A549 (cell line): ENCODE measurements at regions not wholly inside any gene's neighbourhood (a gene's known extent, or its start where the extent isn't known, plus 50 kb on each side); places are given as distances from the start of the nearest gene placed in this dataset.

ENCODE experiments used
- ATAC-seq, 2 experiments: fragments of 200-7000 bp in 1 of 2; fragments of >200 bp in 1 of 2; cut with Nextera tagmentation in 1 of 2; cut with Tn5 transposase in 1 of 2; 3 replicates each; pipeline versions ENCODE4 v1.8.0 to v1.9.1; 2018 to 2020; ENCODE audit warnings: mild to moderate bottlenecking in 1 of 2, moderate library complexity in 1 of 2
- CTCF ChIA-PET: fragments of 300-600 bp; sonication (Branson Sonifier 250); formaldehyde crosslinking; extraction: SDS; loops from one replicate; lab custom pipeline; 2021; ENCODE audit warnings: antibody characterized with exemption, inconsistent platforms; lab: Yijun Ruan, JAX
- POLR2A ChIA-PET: fragments of 350-600 bp; formaldehyde crosslinking; extraction: SDS; loops from one replicate; lab custom pipeline; 2021; ENCODE audit warnings: antibody characterized with exemption, inconsistent platforms; lab: Yijun Ruan, JAX
- DNase-seq, 2 experiments: peaks; one replicate each; pipeline versions ENCODE4 v3.0.0 to v3.0.0-alpha.2; 2011 to 2016; ENCODE audit warnings: low read depth in 1 of 2, low spot score in 1 of 2
- FAIRE-seq: peaks from 2 replicates; lab custom pipeline; 2011; peaks lifted over from hg19 to GRCh38; lab: Jason Lieb, UNC
- H3K27ac ChIP-seq, 2 experiments: fragments of >200 bp; sonication (Bioruptor Twin); formaldehyde crosslinking; 3 replicates each; pipeline ENCODE4 v1.5.1; 2016 to 2017
- H3K4me1 ChIP-seq: fragments of >200 bp; sonication (Bioruptor Twin); formaldehyde crosslinking; 3 replicates; pipeline ENCODE4 v1.6.1; 2016
- H3K4me2 ChIP-seq: fragments of >200 bp; sonication (Bioruptor Twin); formaldehyde crosslinking; 3 replicates; pipeline ENCODE4 v1.6.1; 2016
- H3K4me3 ChIP-seq: fragments of >200 bp; sonication (Bioruptor Twin); formaldehyde crosslinking; 3 replicates; pipeline ENCODE4 v1.5.1; 2016
- H3K9me3 ChIP-seq: fragments of >200 bp; sonication (Bioruptor Twin); formaldehyde crosslinking; 3 replicates; pipeline ENCODE4 v1.6.1; 2016
- BHLHE40 ChIP-seq: IDR thresholded peaks from 2 replicates; pipeline ENCODE4 v1.6.1; 2012; ENCODE audit warnings: low read depth, low read length, inconsistent platforms
- CHD2 ChIP-seq: fragments of 150-350 bp; IDR thresholded peaks from 2 replicates; pipeline ENCODE4 v1.6.1; 2014; ENCODE audit warnings: low read length; ENCODE audit not compliant: partially characterized antibody
- EP300 ChIP-seq, 2 experiments: fragments of >200 bp; sonication (Bioruptor Twin); formaldehyde crosslinking; IDR thresholded peaks; 2 replicates in 1 of 2; 3 replicates in 1 of 2; pipeline ENCODE4 v1.6.1; 2016 to 2017
- FOSB ChIP-seq: fragments of 250-450 bp; sonication (Bioruptor Pico); IDR thresholded peaks from 2 replicates; pipeline ENCODE4 v1.5.0; 2020; ENCODE audit warnings: mild to moderate bottlenecking, moderate library complexity
- GATA3 ChIP-seq: IDR thresholded peaks from 2 replicates; pipeline ENCODE4 v1.6.1; 2012; ENCODE audit warnings: borderline replicate concordance
- HDAC2 ChIP-seq: fragments of 200-600 bp; sonication (generic); IDR thresholded peaks from 2 replicates; pipeline ENCODE4 v1.6.1; 2016
- HEYL ChIP-seq: fragments of 250-450 bp; sonication (Bioruptor Pico); IDR thresholded peaks from 2 replicates; pipeline ENCODE4 v1.8.0; 2021; ENCODE audit warnings: mild to moderate bottlenecking, moderate library complexity
- HOXB13 ChIP-seq: fragments of 250-450 bp; sonication (Bioruptor Pico); IDR thresholded peaks from 2 replicates; pipeline ENCODE4 v1.5.0; 2020; ENCODE audit warnings: low read depth, mild to moderate bottlenecking, moderate library complexity
- HOXB5 ChIP-seq: fragments of 250-450 bp; sonication (Bioruptor Pico); IDR thresholded peaks from 2 replicates; pipeline ENCODE4 v1.5.0; 2020; ENCODE audit warnings: mild to moderate bottlenecking, moderate library complexity
- MAZ ChIP-seq: fragments of 150-350 bp; IDR thresholded peaks from 2 replicates; pipeline ENCODE4 v1.6.1; 2014; ENCODE audit warnings: antibody characterized with exemption, low read depth, low read length, borderline replicate concordance
- MYC ChIP-seq: IDR thresholded peaks from 2 replicates; pipeline ENCODE4 v1.6.1; 2012; ENCODE audit warnings: mild to moderate bottlenecking, inconsistent platforms, low read length, improper control_type of control experiment, borderline replicate concordance
- NFE2L2 ChIP-seq: fragments of 150-350 bp; conservative IDR thresholded peaks from 2 replicates; pipeline ENCODE4 v1.6.1; 2014; ENCODE audit warnings: low read length
- RAD21 ChIP-seq, 2 experiments: fragments of >200 bp in 1 of 2; sonication (Bioruptor Twin) in 1 of 2; formaldehyde crosslinking in 1 of 2; IDR thresholded peaks in 1 of 2; conservative IDR thresholded peaks in 1 of 2; 2 replicates in 1 of 2; 3 replicates in 1 of 2; pipeline ENCODE4 v1.6.1; 2012 to 2018; ENCODE audit warnings: inconsistent platforms in 1 of 2
- RARB ChIP-seq: fragments of 250-450 bp; sonication (Bioruptor Pico); IDR thresholded peaks from 2 replicates; pipeline ENCODE4 v1.8.0; 2021; ENCODE audit warnings: mild to moderate bottlenecking, moderate library complexity
- RNF2 ChIP-seq: fragments of 200-600 bp; sonication (generic); IDR thresholded peaks from 2 replicates; pipeline ENCODE4 v1.6.1; 2016; ENCODE audit warnings: low read depth, mild to moderate bottlenecking, antibody characterized with exemption, moderate library complexity, borderline replicate concordance
- SMC3 ChIP-seq: fragments of >200 bp; sonication (Bioruptor Twin); formaldehyde crosslinking; IDR thresholded peaks from 3 replicates; pipeline ENCODE4 v1.6.1; 2018; ENCODE audit warnings: inconsistent platforms
- SREBF2 ChIP-seq: fragments of 450-650 bp; IDR thresholded peaks from 2 replicates; pipeline ENCODE4 v1.6.1; 2014; ENCODE audit warnings: mild to moderate bottlenecking, moderate library complexity
- ZNF302 ChIP-seq: fragments of 250-450 bp; sonication (Bioruptor Pico); IDR thresholded peaks from 2 replicates; pipeline ENCODE4 v1.9.0; 2021; ENCODE audit warnings: inconsistent platforms, mild to moderate bottlenecking, moderate library complexity
- WGBS: methylation state at CpG from one replicate; pipeline ENCODE4 v1.1.6; 2017; ENCODE audit errors: missing lambda C conversion rate; 5-methylcytosine and 5-hydroxymethylcytosine counted together
- TF ChIP-seq, protein P1 (sequence below): IDR thresholded peaks from 2 replicates; pipeline ENCODE4 v1.6.1; 2012
- TF ChIP-seq, protein P2 (sequence below): fragments of 200-600 bp; sonication (generic); IDR thresholded peaks from 2 replicates; pipeline ENCODE4 v1.6.1; 2016; ENCODE audit warnings: antibody characterized with exemption, mild to moderate bottlenecking, moderate library complexity
- TF ChIP-seq, protein P3 (sequence below): IDR thresholded peaks from 2 replicates; pipeline ENCODE4 v1.6.1; 2012; ENCODE audit warnings: low read depth, borderline replicate concordance

DNA sequence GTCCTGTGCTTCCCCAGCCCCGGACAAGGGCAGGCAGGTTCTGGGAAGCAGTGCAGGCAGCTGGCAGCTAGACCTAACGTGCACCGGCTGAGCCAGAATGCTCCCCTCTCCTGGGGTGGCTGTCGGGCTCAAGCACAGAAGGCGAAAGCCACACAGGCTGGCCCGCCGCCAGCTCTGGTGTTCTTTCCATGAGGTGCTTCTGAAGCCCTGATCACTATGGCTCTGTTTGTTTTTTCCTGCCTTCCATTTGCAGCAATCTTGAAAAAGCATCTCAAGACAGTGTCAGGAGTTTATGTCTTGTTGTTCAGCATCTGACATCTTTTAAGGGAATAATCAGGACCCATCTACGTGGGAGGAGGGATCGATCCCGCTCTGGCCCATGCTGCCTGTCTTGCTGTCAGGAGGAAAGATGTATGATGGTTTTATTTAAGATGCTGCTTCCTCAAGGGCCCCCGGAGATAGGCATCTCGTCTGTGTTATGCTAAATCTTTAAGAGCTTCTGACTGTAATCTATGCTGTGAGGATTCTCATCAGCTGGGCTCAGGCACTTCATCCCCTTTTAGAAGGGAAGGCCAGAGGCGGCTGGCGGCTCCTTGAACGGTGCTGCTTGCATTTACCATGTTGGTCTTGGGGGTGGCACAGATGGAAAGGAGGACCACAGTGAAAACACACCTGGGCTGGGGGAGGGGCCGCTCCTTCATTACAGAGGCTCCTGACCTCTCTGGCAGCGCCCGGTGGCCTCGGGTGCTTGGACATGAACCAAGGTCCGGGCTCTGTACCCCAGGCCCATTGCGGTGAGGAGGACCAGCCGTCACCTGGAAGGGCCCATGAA lies 118.5 kb upstream of the HDAC4 start:
- ChIA-PET POLR2A (no interaction called here), CTCF (interaction anchor here (0.7 kb wide), 1 partner anchor 73 kb away, joined by 3 read pairs; no protein-coding TSS in a partner anchor)
- DNase-seq: no peak
- TF ChIP-seq NFE2L2 (no peak), HEYL (no peak)
- peaks cover 6% of the 10 kb centered on the region; the same call in 1 of the 3 replicates for H3K4me1 ChIP-seq
- no peak for ATAC-seq
- H3K4me2 ChIP-seq: no peak overlapping the region
- no peak overlapping the region for H3K4me3 ChIP-seq
- no peak for FAIRE-seq
- H3K9me3 ChIP-seq: no peaks in the 10 kb centered on the region
- 65% methylated on average over 19 of the region's 22 CpGs for WGBS
- no peak overlapping the region for H3K27ac ChIP-seq

DNA sequence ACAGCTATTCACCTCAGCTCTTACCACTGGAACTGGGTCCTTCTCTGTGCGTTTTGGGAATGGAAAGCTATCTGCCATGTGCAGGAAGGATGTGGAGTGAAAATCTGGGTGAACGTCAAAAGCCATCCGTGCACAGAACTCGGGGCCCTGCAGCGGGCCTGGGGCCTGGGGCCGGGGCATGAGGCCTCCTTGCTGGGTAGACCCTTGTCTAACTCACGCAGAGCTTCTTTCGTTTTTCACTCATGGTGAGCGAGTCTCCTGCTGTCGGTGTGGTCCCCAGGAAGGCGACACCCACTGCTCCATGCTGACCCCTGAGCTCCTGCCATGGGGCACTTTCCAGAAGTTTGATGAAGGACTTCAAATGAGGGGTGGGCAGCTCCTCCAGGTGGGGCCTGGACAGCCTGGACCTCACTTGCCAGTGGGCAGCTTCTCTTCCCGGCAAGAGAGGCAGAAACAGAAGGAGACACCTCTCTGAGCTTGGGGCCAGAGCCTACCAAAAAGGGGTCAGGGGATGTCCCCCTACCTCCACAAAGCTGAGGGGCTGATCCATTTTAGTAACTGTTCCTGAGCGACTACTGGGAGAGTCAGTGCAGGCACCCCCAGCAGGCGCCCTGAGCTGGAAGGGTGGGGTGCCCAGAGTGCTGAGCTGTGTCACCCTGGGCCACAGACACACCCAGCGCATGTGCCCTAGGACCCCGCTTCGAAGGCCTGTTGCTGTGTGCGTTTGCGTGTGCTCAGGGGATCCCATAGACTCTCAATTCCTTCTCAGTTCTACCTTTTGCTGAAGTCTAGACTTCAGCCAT lies 117.7 kb upstream of the HDAC4 start:
- no peak overlapping the region for H3K27ac ChIP-seq
- no peak for DNase-seq
- H3K9me3 ChIP-seq: no peaks in the 10 kb centered on the region
- H3K4me3 ChIP-seq: no peak overlapping the region
- WGBS: 63% methylated on average over 17 of the region's 19 CpGs
- CTCF ChIA-PET: no interaction called here
- TF ChIP-seq EP300 (IDR thresholded peaks at IDR 0.05) (no peak), GATA3 (no peak), RNF2 (no peak)
- TF ChIP-seq, all 56 proteins: peak for 0
- ATAC-seq: no peak
- no peak overlapping the region for H3K4me2 ChIP-seq
- POLR2A ChIA-PET: no interaction called here
- no peaks in the 10 kb centered on the region for H3K4me1 ChIP-seq
- FAIRE-seq: no peak

DNA sequence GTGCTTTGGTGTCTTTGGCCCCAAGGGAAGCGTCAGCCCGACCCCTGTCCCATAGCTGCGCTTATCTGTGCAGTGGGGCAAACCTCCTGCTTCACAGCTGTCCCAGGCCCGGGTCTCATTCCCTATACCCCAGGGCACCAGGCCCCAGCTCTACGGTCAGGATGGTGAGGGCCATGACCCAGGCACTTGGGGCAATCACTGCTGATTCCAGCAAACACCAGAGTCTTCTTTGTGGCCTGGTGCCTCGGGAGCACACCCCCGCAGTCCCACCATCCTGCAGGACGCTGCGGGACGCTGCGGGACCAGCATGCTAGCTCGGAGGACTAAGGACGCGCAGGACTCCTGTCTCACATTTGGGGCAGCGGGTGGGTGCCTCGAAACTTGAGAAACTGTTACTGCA lies 116.9 kb upstream of the HDAC4 start:
- no peak for DNase-seq
- 69% methylated on average over 12 of the region's 16 CpGs for WGBS

DNA sequence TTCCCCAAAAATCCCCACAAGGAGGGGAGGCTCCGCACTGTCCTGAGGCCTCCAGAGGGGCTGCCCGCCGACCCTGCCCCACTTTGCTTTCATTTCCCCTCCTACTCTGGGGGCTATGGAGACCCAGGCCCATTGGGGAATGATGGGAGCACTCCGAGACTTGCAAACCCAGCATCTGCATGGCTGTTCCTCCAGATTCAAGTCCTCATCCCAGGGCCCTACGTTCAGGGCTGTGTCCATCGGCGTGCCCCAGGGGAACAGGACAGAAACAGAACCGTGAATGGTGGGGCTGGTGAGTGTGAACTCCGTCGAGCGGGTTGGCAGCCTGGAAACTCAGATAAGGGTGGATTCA lies 116.1 kb upstream of the HDAC4 start:
- POLR2A ChIA-PET: no interaction called here
- FAIRE-seq (no peak), ATAC-seq (no peak), DNase-seq (no peak)
- TF ChIP-seq CHD2: no peak
- TF ChIP-seq RAD21 (conservative IDR thresholded peaks at IDR 0.05 in 1 of 2, IDR thresholded peaks at IDR 0.05 in 1 of 2): no peak
- no peak for TF ChIP-seq SREBF2
- no peak for TF ChIP-seq RARB (CRISPR knock-in tag)
- no peak for TF ChIP-seq BHLHE40
- TF ChIP-seq MAZ: no peak
- TF ChIP-seq, protein P1, sequence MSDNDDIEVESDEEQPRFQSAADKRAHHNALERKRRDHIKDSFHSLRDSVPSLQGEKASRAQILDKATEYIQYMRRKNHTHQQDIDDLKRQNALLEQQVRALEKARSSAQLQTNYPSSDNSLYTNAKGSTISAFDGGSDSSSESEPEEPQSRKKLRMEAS: no peak
- TF ChIP-seq SMC3: no peak
- no peak for TF ChIP-seq MYC
- TF ChIP-seq HEYL: no peak
- TF ChIP-seq, protein P2, sequence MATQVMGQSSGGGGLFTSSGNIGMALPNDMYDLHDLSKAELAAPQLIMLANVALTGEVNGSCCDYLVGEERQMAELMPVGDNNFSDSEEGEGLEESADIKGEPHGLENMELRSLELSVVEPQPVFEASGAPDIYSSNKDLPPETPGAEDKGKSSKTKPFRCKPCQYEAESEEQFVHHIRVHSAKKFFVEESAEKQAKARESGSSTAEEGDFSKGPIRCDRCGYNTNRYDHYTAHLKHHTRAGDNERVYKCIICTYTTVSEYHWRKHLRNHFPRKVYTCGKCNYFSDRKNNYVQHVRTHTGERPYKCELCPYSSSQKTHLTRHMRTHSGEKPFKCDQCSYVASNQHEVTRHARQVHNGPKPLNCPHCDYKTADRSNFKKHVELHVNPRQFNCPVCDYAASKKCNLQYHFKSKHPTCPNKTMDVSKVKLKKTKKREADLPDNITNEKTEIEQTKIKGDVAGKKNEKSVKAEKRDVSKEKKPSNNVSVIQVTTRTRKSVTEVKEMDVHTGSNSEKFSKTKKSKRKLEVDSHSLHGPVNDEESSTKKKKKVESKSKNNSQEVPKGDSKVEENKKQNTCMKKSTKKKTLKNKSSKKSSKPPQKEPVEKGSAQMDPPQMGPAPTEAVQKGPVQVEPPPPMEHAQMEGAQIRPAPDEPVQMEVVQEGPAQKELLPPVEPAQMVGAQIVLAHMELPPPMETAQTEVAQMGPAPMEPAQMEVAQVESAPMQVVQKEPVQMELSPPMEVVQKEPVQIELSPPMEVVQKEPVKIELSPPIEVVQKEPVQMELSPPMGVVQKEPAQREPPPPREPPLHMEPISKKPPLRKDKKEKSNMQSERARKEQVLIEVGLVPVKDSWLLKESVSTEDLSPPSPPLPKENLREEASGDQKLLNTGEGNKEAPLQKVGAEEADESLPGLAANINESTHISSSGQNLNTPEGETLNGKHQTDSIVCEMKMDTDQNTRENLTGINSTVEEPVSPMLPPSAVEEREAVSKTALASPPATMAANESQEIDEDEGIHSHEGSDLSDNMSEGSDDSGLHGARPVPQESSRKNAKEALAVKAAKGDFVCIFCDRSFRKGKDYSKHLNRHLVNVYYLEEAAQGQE: no peak
- TF ChIP-seq, protein P3, sequence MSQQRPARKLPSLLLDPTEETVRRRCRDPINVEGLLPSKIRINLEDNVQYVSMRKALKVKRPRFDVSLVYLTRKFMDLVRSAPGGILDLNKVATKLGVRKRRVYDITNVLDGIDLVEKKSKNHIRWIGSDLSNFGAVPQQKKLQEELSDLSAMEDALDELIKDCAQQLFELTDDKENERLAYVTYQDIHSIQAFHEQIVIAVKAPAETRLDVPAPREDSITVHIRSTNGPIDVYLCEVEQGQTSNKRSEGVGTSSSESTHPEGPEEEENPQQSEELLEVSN: no peak
- no peak for TF ChIP-seq HOXB5 (CRISPR knock-in tag)
- no peak for TF ChIP-seq ZNF302
- TF ChIP-seq HDAC2: no peak
- no peak for TF ChIP-seq FOSB (CRISPR knock-in tag)
- Histone ChIP-seq H3K4me3 (no peak overlapping the region), H3K27ac (no peak overlapping the region), H3K4me1 (no peaks in the 10 kb centered on the region), H3K9me3 (no peaks in the 10 kb centered on the region), H3K4me2 (no peak overlapping the region)
- CTCF ChIA-PET: interaction anchor here (0.9 kb wide), 1 partner anchor 20 kb away, joined by 3 read pairs; no protein-coding TSS in a partner anchor
- WGBS: 47% methylated on average over 6 of the region's 11 CpGs

More for the DNA sequence above, 116.9 kb upstream of the HDAC4 start:
- ChIA-PET POLR2A (no interaction called here), CTCF (no interaction called here)
- ATAC-seq (no peak), FAIRE-seq (no peak)
- no peak overlapping the region for H3K27ac ChIP-seq
- no peaks in the 10 kb centered on the region for H3K4me1 ChIP-seq
- H3K9me3 ChIP-seq: no peaks in the 10 kb centered on the region
- no peak for TF ChIP-seq HOXB13
- H3K4me2 ChIP-seq: no peak overlapping the region
- H3K4me3 ChIP-seq: no peak overlapping the region
